ENCODE measurements at regions not wholly inside any gene's neighbourhood (a gene's known extent, or its start where the extent isn't known, plus 50 kb on each side); places are given as distances from the start of the nearest gene placed in this dataset.

DNA sequence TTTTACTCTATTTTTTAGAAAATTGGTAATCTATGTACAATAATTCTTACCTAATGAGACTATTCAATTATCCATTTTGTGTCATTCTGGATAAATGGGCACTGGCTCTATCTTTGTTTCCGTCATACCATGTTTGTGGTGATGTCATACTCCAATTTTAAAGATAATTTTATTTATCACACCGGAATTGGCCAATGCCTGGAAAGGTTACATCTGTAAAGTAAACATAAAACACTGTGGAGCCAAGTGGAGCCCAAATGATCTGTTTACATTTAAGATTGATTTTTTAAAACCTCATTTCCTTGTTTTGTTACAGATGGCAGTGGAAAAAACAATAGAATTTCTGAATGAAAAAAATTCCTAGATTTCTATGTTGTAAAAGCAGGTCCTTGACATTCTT, 120.2 kb upstream of the GPRIN3 start:
- DNase-seq (ENCODE audit: low spot score in 2 of 2, unreplicated experiment in 2 of 2) = no peak
- H3K4me1 Mint-ChIP-seq = no peaks in the 10 kb centered on the region
- peaks cover 10% of the 10 kb centered on the region for H3K9me3 Mint-ChIP-seq
- H3K4me3 Mint-ChIP-seq = no peak overlapping the region
- TF ChIP-seq, protein P1, sequence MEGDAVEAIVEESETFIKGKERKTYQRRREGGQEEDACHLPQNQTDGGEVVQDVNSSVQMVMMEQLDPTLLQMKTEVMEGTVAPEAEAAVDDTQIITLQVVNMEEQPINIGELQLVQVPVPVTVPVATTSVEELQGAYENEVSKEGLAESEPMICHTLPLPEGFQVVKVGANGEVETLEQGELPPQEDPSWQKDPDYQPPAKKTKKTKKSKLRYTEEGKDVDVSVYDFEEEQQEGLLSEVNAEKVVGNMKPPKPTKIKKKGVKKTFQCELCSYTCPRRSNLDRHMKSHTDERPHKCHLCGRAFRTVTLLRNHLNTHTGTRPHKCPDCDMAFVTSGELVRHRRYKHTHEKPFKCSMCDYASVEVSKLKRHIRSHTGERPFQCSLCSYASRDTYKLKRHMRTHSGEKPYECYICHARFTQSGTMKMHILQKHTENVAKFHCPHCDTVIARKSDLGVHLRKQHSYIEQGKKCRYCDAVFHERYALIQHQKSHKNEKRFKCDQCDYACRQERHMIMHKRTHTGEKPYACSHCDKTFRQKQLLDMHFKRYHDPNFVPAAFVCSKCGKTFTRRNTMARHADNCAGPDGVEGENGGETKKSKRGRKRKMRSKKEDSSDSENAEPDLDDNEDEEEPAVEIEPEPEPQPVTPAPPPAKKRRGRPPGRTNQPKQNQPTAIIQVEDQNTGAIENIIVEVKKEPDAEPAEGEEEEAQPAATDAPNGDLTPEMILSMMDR (IDR thresholded peaks at IDR 0.05; ENCODE audit: unreplicated experiment) = no peak
- no peaks in the 10 kb centered on the region for H3K36me3 Mint-ChIP-seq
- H3K27ac Mint-ChIP-seq = no peak overlapping the region
- no peaks in the 10 kb centered on the region for H3K27me3 Mint-ChIP-seq (ENCODE audit: low read depth)

DNA sequence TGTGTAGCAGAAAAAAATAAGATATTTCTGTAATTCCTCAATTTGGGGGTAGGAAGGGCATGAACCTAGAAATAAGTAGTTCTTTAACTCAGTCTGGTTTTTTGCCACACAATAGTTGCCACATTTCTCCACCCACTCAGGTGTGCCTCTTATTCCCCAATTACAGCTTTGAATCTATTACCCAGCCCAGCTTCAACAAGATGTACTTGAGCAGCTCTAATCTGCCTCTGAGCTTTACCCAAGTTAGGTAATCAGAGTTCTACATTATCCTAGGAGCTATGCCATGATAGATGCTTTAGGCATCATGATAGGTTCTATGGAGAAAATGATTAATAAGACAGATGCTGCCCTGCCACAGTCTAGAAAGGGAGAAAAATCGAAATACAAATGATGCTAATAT, 117.4 kb upstream of the GPRIN3 start:
- TF ChIP-seq, protein P1 (IDR thresholded peaks at IDR 0.05; ENCODE audit: unreplicated experiment) = no peak
- H3K27ac Mint-ChIP-seq = no peak overlapping the region
- no peak for DNase-seq (ENCODE audit: low spot score in 2 of 2, unreplicated experiment in 2 of 2)
- H3K4me1 Mint-ChIP-seq = peaks cover 2% of the 10 kb centered on the region
- peaks cover 10% of the 10 kb centered on the region for H3K9me3 Mint-ChIP-seq
- H3K27me3 Mint-ChIP-seq (ENCODE audit: low read depth) = no peaks in the 10 kb centered on the region
- no peaks in the 10 kb centered on the region for H3K36me3 Mint-ChIP-seq
- no peak overlapping the region for H3K4me3 Mint-ChIP-seq

DNA sequence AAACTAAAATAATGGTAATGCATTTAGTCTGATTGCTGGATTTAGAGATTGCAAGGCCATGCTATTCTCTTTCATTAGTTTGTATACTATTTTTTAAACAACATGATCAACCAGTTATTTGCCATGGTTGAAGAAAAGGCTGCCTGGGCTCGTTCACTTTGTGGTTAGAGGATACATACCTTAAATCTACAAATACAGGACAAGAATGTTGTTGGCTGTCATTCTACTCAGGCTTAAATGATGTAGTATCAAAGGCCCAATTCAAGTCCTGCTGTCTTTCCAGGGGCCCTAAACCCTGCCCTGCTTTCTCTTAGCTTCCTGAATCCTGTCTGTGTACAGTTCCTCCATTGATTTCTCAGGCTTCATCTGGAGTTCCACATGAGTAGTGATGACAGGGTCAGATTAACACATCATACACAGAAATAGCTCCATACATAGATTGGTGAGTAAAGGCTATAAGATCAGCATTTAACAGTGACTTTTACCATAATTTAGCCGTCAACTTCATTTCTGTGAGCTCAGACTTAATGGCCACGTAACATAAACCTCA, 114.9 kb upstream of the GPRIN3 start:
- TF ChIP-seq, protein P1 (IDR thresholded peaks at IDR 0.05; ENCODE audit: unreplicated experiment) = no peak
- Mint-ChIP-seq H3K4me1 (peaks cover 2% of the 10 kb centered on the region), H3K27me3 (ENCODE audit: low read depth) (no peaks in the 10 kb centered on the region), H3K36me3 (no peaks in the 10 kb centered on the region), H3K27ac (no peak overlapping the region), H3K9me3 (peaks cover 10% of the 10 kb centered on the region), H3K4me3 (no peak overlapping the region)
- DNase-seq (ENCODE audit: low spot score in 2 of 2, unreplicated experiment in 2 of 2) = no peak

DNA sequence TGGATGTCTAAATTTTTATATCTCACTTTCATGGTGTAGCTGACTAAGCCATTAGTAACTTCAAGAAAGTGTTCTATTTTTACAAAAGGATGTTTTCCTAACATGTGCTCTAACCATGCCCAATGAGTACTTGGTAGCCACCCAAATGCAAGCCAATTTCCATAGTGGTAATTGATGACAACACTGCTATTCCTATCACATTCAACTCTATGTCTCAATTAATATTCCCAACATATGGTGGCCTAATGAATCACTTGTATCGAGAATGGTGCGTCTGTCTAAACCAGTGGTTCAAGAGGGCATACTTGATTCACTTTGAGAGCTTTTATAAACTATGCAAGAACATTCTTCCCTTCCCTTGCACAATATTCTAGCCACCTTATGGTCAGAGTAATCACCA, 112.9 kb upstream of the GPRIN3 start:
- TF ChIP-seq, protein P1 (IDR thresholded peaks at IDR 0.05; ENCODE audit: unreplicated experiment) = no peak
- no peak for DNase-seq (ENCODE audit: low spot score in 2 of 2, unreplicated experiment in 2 of 2)

DNA sequence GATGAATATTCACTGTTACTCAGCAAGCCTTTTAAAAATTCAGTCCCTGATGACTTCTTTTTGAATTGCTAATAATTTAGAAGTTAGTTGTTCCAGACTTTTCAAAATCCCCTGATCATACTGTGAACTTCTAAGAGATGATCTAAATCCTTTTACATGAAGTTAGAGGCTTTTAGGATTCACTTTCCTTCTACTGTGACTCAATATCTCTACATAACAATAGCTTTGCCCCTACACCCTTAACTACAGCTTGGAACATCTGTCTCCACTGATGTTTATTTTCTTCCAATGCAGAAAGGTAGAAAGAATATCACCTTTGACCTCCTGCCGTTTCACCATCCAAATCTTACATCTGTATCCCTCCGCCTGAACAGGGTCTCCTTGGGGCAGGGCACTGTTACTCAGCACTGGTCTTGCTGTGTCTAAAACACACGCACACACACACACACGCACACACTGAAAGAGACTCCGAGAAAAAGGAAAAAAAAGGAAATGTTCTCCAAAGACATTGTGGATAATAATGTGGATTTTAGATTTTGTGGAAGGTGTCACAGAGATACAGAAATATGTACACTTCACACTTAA, 111.6 kb upstream of the GPRIN3 start:
- Mint-ChIP-seq H3K27me3 (ENCODE audit: low read depth) (no peaks in the 10 kb centered on the region), H3K4me3 (no peak overlapping the region), H3K9me3 (no peaks in the 10 kb centered on the region), H3K4me1 (peaks cover 2% of the 10 kb centered on the region), H3K27ac (no peak overlapping the region), H3K36me3 (no peaks in the 10 kb centered on the region)
- DNase-seq (ENCODE audit: low spot score in 2 of 2, unreplicated experiment in 2 of 2) = no peak
- TF ChIP-seq, protein P1 (IDR thresholded peaks at IDR 0.05; ENCODE audit: unreplicated experiment) = no peak

More for the DNA sequence above, 112.9 kb upstream of the GPRIN3 start:
- no peaks in the 10 kb centered on the region for H3K9me3 Mint-ChIP-seq
- H3K27ac Mint-ChIP-seq = no peak overlapping the region
- H3K4me1 Mint-ChIP-seq = peaks cover 2% of the 10 kb centered on the region
- H3K36me3 Mint-ChIP-seq = no peaks in the 10 kb centered on the region
- H3K27me3 Mint-ChIP-seq (ENCODE audit: low read depth) = no peaks in the 10 kb centered on the region
- H3K4me3 Mint-ChIP-seq = no peak overlapping the region

Data from mesothelial cell of epicardium (in vitro differentiated cells).